Bone marrow (tissue), 2 donors: ENCODE measurements at regions not wholly inside any gene's neighbourhood (a gene's known extent, or its start where the extent isn't known, plus 50 kb on each side); places are given as distances from the start of the nearest gene placed in this dataset.

Source experiments
- DNase-seq, 2 donors: peaks; one replicate each; lab custom pipeline; 2025; lab: John Stamatoyannopoulos, UW

GRCh38 chr3:59339818-59340217, 290.0 kb upstream of the CFAP20DC start:
- no peak for DNase-seq

- DNase-seq: no peak
These were observed 289.1 kb upstream of the CFAP20DC start for GRCh38 chr3:59338934-59339333.

- DNase-seq: no peak
These were observed 285.5 kb upstream of the CFAP20DC start for GRCh38 chr3:59335338-59335737.

GRCh38 chr3:59334585-59334984, 284.8 kb upstream of the CFAP20DC start:
- DNase-seq: no peak

DNA sequence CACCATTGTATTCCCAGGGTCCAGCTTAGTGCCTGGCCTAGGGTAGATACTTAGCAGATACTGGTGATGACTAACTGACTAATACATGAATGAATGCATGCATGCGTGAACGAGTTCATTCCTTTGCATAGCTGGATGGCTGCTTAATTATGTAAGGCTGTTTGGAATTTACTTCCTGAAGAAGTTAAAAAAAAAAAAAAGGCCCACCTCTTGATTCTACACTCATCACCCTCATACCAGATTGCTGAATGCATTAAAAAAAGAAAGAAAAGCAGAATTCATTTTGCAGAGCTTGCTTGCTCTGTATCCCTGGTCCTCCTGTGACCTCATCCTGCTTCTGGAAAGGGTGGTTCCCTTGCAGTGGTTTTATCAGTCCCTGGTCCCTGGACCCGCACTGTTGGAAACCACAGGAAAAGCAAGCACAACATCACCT, 277.6 kb upstream of the CFAP20DC start:
- no peak for DNase-seq

GRCh38 chr3:59326246-59327024, 276.6 kb upstream of the CFAP20DC start:
- DNase-seq: no peak

DNA sequence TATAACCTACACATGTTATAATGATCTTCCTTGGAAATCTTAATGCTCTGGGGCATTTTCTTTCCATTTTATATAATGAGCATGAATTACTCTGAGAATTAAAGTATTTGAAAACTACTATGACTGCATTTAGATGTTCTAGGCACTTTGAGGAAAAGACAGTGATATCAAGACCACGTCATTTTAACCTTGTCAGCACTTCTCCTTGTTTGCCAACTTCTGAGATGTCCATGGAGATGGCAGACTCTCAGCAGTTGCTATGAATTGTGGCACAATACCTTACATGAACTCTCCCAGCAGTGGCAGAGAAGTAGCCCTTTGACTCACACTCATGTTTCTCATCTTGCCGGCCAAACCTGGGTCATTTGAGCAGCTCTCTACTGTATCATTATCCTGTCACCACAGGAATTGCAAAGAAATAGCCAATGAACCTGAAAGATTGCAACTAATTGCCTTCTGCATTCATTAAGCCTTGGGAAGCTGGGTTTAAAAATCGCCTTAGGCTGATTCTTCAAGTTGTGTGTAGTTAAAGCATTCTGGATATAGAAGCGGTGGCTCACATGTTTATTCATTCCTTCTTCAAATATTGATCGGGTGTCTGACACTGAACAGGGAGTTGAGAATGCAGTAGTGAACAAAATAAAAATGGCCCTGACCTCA, 272.2 kb upstream of the CFAP20DC start:
- no peak for DNase-seq

DNA sequence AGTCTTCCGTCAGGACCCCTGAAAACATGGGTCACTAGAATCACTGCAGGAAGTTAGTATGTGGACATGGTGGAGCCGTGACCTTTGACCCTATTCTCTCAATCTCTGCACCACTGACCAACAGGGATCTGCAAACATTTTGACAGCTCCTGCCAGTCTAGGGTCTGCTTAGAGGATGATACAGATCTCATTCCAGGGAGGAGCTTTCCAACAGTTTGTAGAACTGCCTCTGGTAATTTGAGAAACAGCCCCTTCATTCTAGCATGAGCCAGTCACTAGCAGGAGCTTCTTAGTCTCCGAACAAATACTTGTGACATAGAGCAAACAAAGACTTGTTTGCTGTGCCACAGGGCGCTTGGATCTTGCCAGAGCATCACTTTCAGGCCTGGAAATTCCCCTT, 270.3 kb upstream of the CFAP20DC start:
- no peak for DNase-seq

DNA sequence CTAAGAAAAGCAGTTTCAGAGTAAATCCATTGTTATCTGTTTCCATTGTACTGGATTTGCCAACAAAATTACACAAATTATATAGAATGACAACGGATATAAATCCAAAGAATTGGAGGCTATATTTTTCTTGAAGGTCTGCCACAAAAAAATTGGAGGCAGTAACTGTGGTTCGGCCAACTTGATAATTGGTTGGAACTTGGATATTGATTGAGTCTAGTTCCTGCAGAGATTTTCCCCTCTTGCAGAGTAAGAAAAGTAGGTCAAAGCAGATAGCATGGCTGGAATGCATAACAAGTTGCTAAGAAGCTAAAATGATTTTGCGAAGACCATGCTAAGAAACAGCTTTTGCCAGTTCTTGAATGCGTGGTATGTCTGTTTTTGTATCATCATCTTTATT, 269.6 kb upstream of the CFAP20DC start:
- DNase-seq: no peak

GRCh38 chr3:59318881-59319280, 269.1 kb upstream of the CFAP20DC start:
- no peak for DNase-seq

GRCh38 chr3:59317386-59317785, 267.6 kb upstream of the CFAP20DC start:
- no peak for DNase-seq

DNA sequence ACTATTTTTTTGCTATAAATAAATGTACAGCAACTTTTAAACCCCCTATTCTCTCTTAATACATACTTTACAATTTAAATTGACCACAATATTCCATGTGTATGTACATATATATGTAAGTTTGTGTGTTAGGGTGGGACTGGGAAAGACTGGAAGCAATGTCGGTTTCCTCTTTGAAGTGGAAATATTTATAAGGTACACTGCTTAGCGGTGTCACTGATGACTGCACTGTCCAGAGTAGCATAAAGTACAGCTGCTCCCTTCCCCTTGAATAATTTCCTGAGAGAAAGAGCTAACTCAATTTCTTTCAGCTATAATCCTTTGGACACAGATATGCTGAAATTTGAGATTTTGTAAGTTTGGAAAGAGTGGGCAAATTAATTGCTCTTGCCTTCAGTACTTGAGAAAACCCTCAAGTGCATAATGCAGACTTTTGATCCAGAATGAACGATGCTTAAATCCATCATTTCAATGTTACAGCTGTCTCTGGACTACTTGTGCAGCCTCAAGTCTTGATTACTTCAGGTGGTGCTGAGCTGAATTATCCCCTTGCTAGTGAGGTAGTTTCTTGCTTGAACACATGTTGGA, 267.0 kb upstream of the CFAP20DC start:
- DNase-seq: no peak

- no peak for DNase-seq
These were observed 263.5 kb upstream of the CFAP20DC start for GRCh38 chr3:59313365-59313764.

GRCh38 chr3:59311231-59311630, 261.4 kb upstream of the CFAP20DC start:
- no peak for DNase-seq

DNA sequence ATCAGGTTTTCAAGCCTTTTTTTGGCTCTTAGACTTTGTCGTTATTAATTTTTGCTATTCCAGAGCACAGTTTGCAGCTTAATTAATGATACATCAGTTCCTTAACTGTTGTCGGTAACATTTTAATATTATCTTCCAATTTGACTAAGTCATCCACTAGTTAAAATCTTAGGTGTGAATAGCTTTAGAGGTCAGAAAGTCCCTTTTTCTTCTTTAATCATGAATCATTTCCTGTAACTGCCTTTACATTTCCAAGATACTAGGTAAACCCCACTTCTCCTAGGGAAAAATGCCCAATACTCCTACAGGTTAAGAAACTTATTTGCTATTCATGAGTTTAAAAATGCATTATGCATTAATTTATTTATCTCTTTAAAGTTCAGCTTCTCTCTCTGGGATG, 260.9 kb upstream of the CFAP20DC start:
- DNase-seq: no peak

- DNase-seq: no peak
These were observed 258.9 kb upstream of the CFAP20DC start for GRCh38 chr3:59308684-59309083.

DNA sequence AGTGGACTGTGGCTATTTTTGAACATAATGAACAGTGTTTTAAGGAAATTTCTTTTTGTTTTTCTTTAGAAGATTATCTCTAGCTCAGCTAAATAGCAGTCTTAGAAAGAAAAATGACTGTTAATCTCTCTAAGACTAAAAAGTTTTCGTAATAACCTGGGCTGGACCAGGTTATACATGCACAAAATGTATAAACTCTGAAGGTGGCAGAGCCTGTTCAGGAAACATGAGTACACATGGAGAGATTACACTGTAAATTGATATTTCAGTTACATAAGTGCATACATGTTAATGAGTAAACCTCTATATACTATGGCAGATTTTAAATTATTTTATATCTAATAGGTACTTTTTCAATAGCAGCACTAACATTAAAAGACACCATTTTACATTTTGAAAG, 258.2 kb upstream of the CFAP20DC start:
- DNase-seq: no peak

DNA sequence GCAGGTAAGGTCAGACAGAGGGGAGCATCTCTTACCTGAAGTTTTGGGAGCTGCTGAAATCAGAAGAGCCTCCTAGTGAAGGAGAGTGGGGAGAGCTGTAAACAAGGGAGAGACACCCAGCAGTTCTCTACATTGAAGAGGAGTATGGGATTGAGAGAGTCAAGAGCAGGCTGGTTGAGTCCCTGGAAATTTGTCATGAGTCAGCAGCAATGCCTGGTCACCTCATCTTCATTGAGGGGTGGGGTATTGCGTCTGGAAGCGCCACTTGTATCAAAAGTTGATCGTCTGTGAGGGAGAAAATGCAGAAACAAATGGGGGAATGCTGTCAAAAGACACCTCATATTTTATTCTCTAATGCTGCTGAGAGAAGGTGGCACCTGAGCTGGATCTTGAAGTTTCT, 256.6 kb upstream of the CFAP20DC start:
- DNase-seq: no peak

GRCh38 chr3:59304296-59304695, 254.5 kb upstream of the CFAP20DC start:
- DNase-seq: no peak

DNA sequence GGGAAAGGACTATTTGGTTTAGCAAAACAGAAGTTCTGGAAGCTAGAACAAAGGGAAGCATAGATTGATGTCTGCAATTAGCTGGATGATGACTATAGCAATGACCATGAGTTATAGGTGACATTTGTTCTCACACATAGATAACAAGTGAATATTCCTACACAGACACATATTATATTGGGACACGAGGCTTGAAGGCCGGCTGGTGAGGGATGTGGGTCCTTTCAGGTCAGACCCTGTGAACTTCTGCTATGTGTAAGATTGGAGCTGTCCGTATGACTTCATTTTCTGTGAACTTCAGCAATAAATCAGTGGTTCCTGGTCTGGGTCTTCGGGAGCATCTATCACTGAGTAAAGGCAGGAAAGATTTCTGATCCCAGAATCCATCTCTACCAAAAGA, 253.6 kb upstream of the CFAP20DC start:
- DNase-seq: no peak

DNA sequence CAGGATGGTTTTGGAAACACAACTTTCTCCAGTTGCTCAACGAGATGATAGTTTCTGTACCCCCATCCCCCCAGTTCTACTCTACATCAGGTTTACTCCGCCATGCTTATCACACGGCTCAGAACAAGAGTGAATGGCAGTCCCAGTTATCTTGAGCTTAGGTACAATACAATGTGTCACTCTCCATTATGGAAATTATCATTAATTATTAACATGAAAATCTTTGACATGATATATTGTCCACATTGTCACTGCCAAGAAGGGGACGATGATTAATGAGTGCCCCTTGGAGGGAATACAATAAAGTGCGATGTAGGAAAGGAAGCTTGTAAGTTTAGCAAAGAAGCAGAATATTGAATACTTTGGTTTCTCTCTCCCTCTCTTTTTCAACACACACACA, 252.6 kb upstream of the CFAP20DC start:
- DNase-seq: no peak

DNA sequence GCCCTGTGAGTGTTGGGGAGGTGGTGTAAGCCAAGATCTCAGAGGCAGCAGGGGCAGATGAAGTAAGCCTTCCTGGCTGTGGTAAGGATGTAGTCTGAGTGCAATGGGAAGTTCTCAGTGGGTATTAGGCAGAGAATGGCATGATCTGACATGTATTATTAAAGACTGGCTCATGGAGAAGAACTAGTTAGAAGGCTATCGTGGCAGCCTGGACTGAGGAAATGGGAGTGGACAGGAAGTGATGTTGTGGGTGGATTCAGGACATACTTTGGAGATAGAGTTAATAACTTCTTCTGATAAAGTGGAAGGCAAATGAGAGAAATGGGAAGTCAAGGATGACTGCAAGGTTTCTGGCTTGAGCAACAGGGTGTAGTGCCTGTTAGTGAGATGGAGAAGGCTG, 250.9 kb upstream of the CFAP20DC start:
- peak in 1 of 2 donors; percentile 26 for DNase-seq

DNA sequence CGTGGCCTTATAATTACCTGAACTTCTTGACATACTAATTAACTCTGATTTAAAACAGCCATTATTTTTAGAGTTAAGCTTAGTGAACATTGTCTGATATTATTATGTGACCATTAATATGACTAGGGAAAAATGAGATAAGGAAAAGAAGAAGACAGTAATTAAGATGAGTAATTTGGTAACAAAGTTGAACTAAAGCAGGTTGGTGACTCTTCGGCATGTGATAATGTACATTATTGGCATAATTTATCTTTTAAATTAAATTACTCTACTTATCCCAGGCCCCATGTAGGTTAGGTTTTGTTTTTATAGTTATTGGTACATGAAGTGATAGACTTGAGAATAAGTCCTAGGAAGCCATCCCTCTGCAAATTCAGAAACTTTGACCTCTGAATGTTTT, 249.7 kb upstream of the CFAP20DC start:
- no peak for DNase-seq
